Activated CD8-positive, alpha-beta memory T cell treated with anti-CD3 and anti-CD28 coated beads for 24 hours (primary cell): ENCODE measurements at regions not wholly inside any gene's neighbourhood (a gene's known extent, or its start where the extent isn't known, plus 50 kb on each side); places are given as distances from the start of the nearest gene placed in this dataset.
"Not testable (repeated sequence)": the region's sequence is repeated elsewhere in the genome, so short reads cannot be mapped to it uniquely, and the experiment has no call there.

Experiments
- DNase-seq: peaks from one replicate; pipeline ENCODE4 v3.0.0-alpha.2; 2020

DNA sequence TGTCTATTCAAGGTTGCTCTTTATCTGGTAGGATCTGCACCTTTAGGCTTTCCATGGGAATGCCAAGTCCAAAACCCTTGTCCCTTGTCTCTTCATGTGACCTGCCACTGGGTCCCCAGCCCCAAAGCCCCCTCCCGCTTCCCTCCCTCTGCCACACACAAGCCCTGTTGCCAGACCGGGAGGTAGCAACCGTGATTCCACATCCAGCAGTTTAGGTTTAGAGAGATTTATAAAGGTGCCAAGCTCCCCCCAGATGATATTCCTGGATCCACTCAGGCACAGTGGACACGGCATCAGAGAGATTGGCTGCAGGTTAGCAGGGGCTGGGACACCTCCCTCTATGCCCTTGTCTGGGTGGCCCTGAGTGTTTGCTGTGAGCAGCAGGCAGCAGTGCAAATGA, 504.7 kb downstream of the CCDC171 start:
- DNase-seq = no peak

DNA sequence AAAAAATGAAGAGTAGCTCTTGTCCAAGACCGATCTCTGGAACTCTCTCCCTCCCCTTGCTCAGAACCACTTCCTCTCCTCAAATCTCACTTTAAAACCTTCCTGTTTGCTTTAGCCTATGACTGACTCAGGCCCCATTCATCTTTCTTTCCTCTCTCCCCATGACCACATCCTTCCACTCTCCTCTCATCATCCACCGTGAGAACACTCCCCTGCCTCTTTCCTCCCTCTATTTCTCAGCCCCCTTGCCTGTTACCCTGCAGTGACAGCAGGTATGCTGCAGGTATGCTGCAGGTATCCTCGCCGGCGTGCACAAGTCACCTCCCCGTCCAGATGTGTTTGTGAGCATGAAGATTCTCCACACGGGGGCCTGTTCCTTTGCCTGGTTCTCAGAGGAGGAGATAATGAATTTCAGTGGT, 505.3 kb downstream of the CCDC171 start:
- DNase-seq = no peak

DNA sequence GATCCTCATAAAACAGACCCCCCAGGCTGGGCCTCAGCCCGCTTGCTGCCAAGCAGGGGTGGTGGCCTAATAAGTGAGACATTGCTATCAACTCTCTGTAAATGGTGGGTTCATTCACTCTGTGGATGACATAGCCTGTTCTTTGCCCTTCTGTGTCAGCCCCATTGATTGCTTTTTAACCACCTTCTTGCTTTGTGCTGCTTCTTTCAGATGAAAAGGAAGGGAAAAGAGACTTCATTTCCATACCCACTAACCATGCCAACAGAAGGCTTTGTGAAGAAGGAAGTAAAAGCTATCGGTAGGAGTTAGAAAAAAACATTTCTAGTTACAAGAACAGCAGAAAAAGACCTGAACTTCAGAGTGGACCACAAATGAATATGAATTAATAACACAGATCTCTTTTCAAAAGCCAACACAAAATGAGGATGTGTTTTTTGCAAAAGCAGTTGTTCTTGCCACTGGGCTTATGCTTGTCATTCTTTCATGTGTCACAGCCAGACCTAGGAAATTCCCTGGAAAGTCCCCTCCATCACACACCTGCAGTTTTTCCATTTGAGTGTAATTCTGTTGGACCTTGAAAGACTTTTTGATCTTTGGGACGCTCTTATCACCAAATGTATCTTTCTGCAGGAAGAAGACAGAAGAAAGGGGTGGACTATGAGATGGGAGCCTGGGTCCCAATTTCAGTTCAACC, 507.7 kb downstream of the CCDC171 start:
- DNase-seq = no peak

DNA sequence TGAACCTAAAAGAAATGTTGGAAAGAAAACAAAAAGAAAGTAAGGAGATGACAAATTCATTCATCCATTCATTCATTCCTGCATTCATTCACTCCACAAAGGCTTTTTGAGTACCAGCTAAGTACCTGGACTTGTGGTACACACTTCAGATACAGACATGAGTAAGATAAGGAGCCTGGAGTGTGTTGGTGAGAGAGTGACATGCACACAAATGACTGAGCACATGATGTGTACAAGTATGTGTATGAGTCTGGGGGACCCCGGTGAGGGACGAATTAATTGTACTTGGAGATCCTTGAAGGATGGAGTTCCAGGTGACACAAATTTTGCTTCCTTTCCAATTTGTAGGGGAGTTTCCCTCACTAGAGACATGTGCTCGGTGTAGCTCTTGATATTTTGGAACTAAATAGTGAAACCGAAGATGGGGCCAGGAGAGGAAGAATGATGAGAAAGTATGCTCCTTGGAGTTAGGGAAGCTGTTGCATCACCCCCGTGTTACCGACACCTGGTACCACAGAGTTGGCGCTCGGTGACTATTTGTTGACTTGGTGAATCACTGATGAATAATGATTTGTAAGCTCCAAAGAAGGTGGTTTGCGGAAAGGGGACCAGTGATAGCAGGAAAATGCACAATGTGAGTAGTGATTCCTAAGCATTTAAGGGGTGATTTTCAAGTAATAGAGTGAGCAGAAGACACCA, 509.8 kb downstream of the CCDC171 start:
- DNase-seq = no peak

DNA sequence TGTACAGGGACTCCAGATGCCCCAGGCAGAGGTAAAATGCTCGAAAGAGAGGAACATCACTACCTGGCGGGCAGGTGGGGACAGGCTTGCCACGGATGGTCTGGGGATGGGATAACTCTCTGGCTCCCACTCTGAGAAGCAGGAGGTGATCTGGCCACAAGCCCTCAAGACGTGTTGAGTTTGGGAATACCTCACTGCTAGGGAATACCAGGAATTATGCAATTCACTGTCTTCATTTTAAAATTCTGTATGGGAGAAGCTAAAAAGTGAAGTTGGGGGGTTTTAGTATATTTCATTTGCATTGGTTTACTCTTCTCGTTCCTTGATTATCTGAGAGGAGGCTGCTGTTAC, 510.4 kb downstream of the CCDC171 start:
- DNase-seq = no peak

DNA sequence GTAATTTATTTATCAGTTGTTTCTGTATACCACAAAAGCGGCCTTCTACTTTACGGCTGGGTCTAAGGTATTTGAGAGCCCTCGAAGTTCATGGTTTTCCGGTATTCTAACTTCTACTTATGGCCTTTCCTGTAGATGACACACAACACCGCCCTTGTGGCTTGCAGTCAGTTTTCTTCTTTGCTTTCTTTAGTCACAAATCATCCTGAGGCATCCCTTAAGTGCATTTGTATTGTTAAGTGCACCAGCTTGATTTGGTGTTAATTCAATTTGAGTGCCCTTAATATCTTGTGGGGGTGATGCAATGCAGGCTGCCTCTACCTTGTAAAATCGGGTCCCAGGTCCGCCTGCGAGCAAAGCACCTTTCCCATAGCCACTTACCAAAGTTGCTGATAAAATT, 511.9 kb downstream of the CCDC171 start:
- DNase-seq = no peak

DNA sequence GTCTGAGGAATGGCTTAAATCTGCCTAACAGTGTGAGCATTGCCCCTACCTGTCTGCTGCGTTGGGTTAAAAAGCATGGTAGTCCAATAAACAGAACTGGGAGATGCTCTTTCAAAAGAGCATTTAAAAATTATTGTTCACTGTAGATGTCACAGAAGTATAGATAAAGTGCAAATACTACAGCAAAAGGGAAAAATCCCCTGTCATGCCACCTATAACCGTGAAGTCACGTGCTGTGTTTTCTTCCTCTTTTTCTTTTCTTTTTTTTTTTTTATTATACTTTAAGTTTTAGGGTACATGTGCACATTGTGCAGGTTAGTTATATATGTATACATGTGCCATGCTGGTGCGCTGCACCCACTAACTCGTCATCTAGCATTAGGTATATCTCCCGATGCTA, 513.4 kb downstream of the CCDC171 start:
- not testable (repeated sequence) for DNase-seq

DNA sequence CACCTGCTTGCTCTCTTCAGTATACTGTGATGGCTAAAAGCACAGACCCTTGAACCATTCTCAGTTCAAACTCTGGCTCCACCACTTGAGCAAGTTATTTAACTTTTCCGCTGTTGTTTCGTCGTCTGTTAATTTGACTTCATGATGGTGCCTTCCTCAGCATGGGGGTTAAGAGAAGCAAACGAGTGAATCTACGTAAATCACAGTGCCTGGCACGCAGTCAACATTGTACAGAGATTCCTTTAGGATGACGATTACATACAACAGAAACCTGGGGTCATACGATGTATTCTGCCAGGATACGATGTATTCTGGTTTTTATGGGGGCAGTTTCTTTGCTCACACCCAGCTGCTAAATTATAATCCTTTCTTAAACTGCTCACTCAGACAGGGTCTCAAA, 515.6 kb downstream of the CCDC171 start:
- no peak for DNase-seq

DNA sequence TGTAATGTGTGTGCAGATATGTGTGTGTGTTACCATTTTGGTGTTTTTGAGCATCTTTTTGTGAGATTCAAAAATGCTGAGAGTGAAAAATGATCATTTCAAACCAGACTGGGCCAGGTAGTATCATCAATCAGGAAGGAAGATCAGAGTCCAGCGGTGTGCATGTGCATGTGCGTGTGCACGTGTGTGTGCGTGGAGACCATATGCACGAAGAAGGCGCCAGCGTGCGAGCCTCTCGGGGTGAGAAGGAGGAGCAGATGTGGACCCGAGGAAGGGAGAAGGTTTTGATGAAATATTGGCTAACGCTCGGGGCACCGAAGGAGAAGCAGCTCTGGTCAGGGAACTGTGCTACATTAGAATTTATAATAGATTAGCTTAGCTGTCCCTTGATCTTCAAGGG, 516.4 kb downstream of the CCDC171 start:
- no peak for DNase-seq

DNA sequence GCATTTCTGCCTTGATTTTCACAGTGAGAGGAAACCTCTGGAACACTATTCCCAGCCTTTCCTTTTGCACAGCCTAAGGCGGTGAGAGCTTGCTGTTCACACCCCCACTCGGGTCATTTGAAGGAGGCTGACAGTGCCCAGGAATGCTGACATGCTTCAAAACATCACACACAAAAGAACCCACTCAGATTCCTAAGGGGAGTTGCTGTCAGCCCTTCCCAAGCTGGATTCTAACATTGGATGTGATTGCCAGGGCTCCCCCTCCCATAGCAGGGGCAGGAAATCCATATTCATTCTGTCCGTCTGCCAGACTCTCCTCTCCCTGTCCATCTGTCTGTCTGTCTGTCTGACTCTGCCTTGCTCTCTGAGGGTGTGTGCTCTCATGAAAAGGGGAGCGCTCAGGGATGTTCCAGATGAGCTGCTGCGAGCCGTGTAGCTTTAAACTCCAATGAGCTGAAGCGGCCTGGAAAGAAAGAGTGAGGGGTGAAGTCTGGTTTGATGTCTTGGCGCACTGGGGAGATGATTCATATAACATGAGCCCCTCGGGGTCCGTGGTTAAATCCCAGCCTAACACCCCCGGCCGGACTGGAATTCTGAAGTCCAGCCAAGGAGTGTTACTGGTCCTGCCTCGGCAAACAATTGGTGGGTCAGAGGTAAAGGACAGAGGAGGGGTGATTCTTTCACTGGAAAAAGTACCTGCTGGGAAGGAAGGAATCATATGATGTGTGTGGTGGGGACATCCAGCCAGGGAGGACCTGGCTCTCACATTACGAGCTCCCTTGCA, 517.0 kb downstream of the CCDC171 start:
- no peak for DNase-seq

DNA sequence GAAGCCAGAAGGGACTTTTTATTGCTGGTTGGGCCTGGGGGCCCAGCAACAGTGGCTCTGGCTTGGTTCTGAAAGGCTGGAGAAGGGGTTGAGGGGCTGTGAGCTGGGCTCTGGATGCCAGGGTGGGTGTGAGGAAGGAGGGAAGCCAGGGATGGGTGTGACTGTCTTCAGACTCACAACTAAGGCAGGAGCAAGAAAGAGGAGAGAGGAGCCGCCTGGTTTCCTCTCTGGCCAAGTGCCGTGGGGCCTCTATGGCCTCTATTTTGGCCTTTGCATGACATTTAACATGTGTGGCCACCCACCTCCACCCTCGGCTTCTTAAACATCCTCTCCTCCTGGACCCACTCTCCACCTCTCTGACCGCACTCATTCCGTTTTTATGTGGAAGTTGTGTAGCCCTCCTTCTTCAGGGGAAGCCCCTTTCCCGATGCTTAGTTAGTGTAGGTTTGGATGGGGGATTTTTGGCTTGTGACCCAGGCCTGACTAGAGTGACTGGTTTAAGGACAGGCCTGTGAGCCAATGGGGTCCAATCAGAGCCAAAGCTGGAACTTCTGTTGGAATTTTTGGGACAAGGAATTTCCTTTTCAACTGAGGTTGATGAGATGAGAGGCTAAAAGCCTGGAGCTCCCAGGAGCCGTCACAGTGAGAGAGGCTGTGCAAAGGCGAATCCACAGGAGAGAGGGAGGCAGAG, 517.8 kb downstream of the CCDC171 start:
- DNase-seq = no peak

DNA sequence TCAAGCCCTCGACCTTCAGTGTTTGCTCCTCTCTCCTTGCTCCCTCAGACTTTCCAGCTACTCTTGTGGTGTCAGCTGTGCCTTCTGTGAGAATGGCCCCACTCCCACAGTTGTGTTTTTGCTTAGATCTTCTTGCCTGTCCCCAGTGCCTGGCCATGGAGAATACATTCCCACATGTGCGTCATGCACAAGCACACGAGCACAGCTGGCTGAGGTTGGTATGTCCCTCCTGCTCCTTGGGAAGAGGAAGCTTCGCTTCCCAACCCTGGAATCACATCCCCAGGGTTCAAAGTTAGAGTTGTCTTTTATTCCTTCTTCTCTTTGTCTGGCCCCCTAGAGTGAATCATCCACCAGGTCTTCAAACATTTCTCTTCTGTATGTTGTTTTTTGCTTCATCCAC, 518.6 kb downstream of the CCDC171 start:
- DNase-seq = no peak

DNA sequence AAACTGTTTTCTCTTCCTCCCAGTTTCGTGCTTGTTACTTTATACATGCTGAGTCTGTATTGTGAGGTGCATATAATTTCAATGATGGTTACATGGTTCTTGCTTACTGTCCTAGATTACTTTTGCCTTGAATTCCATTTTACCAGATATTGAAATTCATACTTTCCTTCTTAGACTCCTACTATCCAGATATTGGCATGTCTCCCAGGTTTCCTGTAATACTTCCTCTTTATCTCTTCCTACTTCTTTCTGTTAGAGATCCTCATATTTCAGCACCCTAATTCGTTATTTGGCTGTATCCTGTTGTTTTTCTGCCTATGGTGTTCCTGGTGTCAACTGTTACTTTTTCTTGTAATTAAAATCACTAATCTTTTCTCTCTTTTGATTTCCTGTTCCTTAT, 522.1 kb downstream of the CCDC171 start:
- DNase-seq = no peak

DNA sequence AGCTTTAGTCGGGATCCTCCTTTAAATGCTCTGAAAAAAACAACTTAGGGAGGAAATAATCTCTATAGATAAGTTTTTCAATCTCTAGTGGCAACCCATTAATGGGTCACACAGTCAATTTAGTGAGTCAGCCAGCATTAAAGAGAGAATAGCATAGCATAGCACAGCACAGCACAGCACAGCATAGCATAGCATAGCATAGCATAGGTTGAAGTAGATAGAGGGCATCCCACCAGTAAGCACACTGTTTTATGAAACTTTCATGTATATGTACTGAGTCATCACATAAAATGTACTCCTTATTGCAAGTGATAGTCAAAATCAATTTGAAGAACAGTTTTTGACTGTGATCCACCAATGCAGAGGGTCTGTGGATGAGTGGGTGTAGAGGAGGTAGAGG, 522.9 kb downstream of the CCDC171 start:
- no peak for DNase-seq

DNA sequence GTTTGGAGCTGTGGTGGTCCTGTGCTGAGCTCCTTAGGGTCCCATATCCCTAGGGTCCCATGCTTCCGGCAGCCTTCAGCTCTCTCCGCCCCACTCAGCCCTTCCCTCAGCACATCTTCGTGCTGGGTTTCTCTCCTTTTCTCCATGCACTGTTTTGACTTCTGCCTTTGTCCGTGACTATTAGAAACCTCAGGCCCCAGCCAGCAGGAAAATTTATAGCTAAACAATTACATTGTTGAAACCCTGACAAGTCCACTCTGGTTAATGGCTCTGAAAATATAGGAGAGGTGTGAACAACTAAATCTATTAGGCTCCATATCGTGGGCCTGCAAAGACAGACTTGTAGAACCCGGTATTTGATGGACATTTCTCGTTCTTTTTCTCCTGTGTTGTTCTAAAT, 523.7 kb downstream of the CCDC171 start:
- DNase-seq = no peak

DNA sequence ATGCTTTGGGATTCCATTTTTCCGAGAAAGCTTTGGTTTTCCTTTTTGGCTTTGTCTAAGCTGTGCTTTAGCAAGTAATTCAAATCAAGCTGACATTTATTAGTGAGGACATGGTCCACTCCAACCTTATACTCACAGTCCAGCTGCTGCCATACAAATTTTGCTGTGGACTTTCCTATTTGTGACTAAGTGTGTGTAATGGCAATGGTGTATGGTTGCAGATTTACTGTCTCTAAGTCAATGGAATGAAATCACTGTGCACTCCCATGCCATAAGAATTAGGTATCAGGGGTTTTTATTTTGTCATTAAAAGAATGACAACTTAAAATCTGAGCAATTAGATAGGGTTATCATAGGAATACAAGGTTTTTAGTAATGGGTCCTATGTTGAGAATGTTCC, 530.0 kb downstream of the CCDC171 start:
- DNase-seq = no peak

DNA sequence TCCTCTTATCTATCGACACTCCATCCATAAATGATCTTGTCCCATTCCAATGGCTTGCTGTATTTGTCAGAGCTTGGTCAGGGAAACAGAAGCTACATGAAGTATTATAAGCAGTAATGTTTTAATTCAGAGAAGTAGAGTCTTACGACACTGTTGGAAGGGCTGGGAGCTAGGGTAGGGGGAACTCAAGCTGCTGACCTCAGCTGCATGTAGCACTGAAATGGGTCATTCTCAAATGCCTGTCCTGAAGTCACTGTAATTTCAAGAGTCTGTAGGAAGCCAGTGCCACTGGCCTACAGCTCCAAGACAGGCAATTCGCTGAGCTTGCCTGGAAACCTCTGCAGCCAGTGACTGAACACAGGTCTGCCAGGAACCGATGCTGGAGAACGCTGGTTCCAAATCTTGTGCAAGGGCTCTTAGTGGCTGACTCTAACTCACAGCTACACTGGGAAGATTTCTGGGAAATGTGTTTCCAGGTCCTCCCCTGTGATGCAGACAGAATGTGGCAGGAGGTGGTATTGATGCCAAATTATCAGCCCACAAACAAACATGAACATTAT, 532.4 kb downstream of the CCDC171 start:
- no peak for DNase-seq

DNA sequence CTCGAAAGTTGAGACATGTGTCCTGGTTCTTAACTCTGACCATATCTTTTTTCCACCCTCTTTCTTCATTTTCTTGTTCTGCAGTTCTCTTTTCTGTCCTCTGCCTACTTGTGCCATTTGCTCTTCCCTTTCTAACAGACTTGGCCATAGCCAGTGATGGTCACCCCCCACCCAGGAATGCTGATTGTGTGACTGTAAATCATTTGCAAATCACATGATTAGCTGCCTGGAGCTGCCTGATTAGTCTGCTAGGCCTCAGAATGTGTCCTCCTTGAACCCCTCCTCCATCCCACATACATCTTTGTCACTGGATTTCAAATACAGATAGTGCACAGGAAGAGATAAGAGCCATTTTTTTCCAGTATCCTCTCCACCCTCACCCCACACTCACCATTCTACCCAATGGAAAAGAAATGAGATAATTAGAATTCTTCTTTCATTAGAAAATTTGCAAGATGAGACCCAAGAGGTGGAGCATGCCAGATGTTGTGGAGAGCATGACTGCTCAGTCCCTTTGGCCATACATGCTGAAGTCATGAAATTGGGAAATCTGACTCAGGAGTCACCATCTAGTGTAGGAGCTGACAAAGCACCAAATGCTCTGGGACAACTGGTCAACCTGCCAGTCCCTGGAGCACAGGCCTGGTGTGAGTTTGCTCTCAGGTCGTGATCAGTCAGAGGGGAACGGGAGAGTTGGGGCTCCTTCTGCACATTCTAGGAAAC, 538.2 kb downstream of the CCDC171 start:
- DNase-seq = no peak

DNA sequence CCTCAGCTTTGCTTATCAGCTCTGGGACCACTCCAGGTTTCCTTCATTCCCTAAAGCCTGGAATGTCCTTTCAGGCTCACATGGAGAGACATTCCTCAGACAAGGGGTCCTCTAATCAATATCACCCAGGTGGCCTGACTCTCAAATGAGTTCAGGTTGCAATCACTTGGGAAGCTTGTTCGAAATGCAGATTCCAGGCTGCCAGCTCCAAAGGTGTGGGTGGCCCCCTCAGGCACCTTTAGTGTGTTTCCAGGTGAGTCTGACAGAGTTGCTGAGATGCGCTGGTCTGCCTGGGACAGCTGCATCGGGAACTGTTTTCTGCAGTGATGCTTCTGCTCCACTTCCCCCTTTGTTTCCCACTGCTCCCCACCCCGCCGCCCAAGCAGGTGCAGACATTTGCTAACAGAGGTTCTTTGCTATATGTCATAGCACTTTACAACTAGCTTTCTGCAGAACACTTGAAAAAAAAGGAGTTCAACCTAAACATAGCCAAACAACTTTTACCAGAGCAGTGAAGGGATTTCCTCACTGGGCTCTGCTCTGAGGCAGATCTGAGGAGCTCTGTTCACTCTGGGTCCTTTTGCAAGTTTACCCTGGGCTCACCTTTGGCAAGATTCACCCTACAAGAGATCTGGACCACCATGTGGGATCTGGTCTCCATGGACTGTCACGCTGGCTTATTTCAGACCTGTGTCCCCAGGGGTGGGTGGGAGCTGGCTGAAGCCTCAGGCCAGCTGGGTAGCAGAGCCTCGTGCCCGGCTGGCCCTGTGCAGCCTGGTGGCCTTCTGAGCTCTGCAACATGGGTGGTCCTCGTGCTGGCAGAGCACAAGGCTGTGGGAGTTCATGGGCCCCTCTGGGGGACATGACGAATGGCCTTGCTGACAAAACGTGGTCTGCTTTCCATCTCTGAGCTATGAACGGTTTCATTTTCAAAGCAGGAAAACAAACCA, 539.6 kb downstream of the CCDC171 start:
- no peak for DNase-seq

DNA sequence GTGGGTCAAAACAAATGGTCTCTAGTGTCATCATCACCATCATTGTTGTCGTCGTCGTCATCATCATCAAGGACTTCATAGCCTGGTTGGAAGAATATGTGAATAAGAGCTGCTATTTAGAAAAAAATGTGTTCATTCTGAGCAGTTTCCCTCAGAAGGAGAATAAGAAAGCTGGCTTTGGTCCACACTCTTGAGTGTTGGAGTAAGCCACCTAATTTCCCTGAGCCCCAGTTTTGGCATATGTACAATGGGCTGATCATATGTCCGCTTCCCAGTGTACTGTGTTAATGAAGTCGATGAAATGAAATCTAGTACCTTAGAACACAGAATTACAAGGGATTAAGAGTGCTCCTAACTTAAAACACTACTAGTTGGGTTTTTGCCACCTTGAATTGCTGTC, 545.5 kb downstream of the CCDC171 start:
- DNase-seq = no peak
